ENCODE measurements at regions not wholly inside any gene's neighbourhood (a gene's known extent, or its start where the extent isn't known, plus 50 kb on each side); places are given as distances from the start of the nearest gene placed in this dataset.
A peak's percentile ranks its signal among the peaks of the same experiment; 100 is the strongest.

- 49 to 60% methylated on average over 3 to 4 of the region's 4 CpGs for WGBS, 2 donors (ENCODE audit: low coverage in 1 of 2)
- no peak overlapping the region for H3K4me3 ChIP-seq
- H3K4me1 ChIP-seq: peaks cover 0 to 21% (median 0%) of the 10 kb centered on the region in 3 donors
- no peak for TF ChIP-seq POLR2AphosphoS5 (IDR thresholded peaks at IDR 0.05)
- TF ChIP-seq CTCF (IDR thresholded peaks at IDR 0.05): no peak
- no peak for TF ChIP-seq POLR2A (IDR thresholded peaks at IDR 0.05)
- no peak for TF ChIP-seq EP300 (IDR thresholded peaks at IDR 0.05)
- no peak for ATAC-seq
- no peaks in the 10 kb centered on the region for H3K9me3 ChIP-seq
- no peak overlapping the region for H3K27ac ChIP-seq
- no peaks in the 10 kb centered on the region for H3K27me3 ChIP-seq
- H3K36me3 ChIP-seq: no peaks in the 10 kb centered on the region
These were observed 132.3 kb upstream of the ANKRD28 start for GRCh38 chr3:15929944-15930571.

- 39 to 56% methylated on average over 3 to 7 of the region's 7 CpGs for WGBS, 2 donors (ENCODE audit: low coverage in 1 of 2)
- H3K4me3 ChIP-seq: no peak overlapping the region
- H3K9me3 ChIP-seq: no peaks in the 10 kb centered on the region
- H3K36me3 ChIP-seq: no peaks in the 10 kb centered on the region
- H3K27ac ChIP-seq: peak overlapping the region in 3 of 4 donors; percentile 1 to 39 (median 8)
- H3K27me3 ChIP-seq: no peaks in the 10 kb centered on the region
- H3K4me1 ChIP-seq: peaks cover 0 to 21% (median 0%) of the 10 kb centered on the region in 3 donors
- TF ChIP-seq POLR2A (IDR thresholded peaks at IDR 0.05) (no peak), POLR2AphosphoS5 (IDR thresholded peaks at IDR 0.05) (no peak), CTCF (IDR thresholded peaks at IDR 0.05) (no peak), EP300 (IDR thresholded peaks at IDR 0.05) (no peak)
- ATAC-seq: no peak
These were observed 134.8 kb upstream of the ANKRD28 start for GRCh38 chr3:15932348-15933300.

- ATAC-seq: no peak
- Histone ChIP-seq H3K36me3 (no peaks in the 10 kb centered on the region), H3K27me3 (no peaks in the 10 kb centered on the region), H3K27ac (no peak overlapping the region), H3K4me3 (no peak overlapping the region), H3K4me1 (peaks cover 0 to 21% (median 0%) of the 10 kb centered on the region in 3 donors), H3K9me3 (no peaks in the 10 kb centered on the region)
- WGBS, 2 donors (ENCODE audit: low coverage in 1 of 2): 48 to 55% methylated on average over 4 of the region's 4 CpGs
- TF ChIP-seq CTCF (IDR thresholded peaks at IDR 0.05) (no peak), POLR2AphosphoS5 (IDR thresholded peaks at IDR 0.05) (no peak), EP300 (IDR thresholded peaks at IDR 0.05) (no peak), POLR2A (IDR thresholded peaks at IDR 0.05) (no peak)
These were observed 135.8 kb upstream of the ANKRD28 start for GRCh38 chr3:15933439-15934139.

GRCh38 chr3:15934389-15935195 lies 136.8 kb upstream of the ANKRD28 start:
- TF ChIP-seq EP300 (IDR thresholded peaks at IDR 0.05) (no peak), CTCF (IDR thresholded peaks at IDR 0.05) (no peak), POLR2A (IDR thresholded peaks at IDR 0.05) (no peak), POLR2AphosphoS5 (IDR thresholded peaks at IDR 0.05) (no peak)
- no peaks in the 10 kb centered on the region for H3K36me3 ChIP-seq
- ATAC-seq: peak; percentile 41
- 56 to 81% methylated on average over 4 to 6 of the region's 6 CpGs for WGBS, 2 donors (ENCODE audit: low coverage in 1 of 2)
- no peaks in the 10 kb centered on the region for H3K9me3 ChIP-seq
- H3K4me3 ChIP-seq: no peak overlapping the region
- H3K27ac ChIP-seq: no peak overlapping the region
- H3K27me3 ChIP-seq: no peaks in the 10 kb centered on the region
- peaks cover 0 to 21% (median 0%) of the 10 kb centered on the region in 3 donors for H3K4me1 ChIP-seq
